ENCODE measurements at regions not wholly inside any gene's neighbourhood (a gene's known extent, or its start where the extent isn't known, plus 50 kb on each side); places are given as distances from the start of the nearest gene placed in this dataset.

GRCh38 chr16:86325360-86325759 is 185.0 kb upstream of the FOXF1 start:
- no peak for TF ChIP-seq TAF1 (IDR thresholded peaks at IDR 0.05; ENCODE audit: low read depth)
- TF ChIP-seq YY1 (IDR thresholded peaks at IDR 0.05; ENCODE audit: low read depth), result no peak
- no peak for TF ChIP-seq REST (IDR thresholded peaks at IDR 0.05; ENCODE audit: low read depth)
- no peak for TF ChIP-seq CREB1 (IDR thresholded peaks at IDR 0.05; ENCODE audit: low read depth)
- no peak for TF ChIP-seq NFIC (IDR thresholded peaks at IDR 0.05)
- TF ChIP-seq EGR1 (IDR thresholded peaks at IDR 0.05), result no peak
- no peak for TF ChIP-seq MAX (IDR thresholded peaks at IDR 0.05)
- TF ChIP-seq TEAD4 (IDR thresholded peaks at IDR 0.05), result no peak
- TF ChIP-seq FOXM1 (IDR thresholded peaks at IDR 0.05; ENCODE audit: borderline replicate concordance, low read depth), result no peak
- TF ChIP-seq TCF12 (IDR thresholded peaks at IDR 0.05; ENCODE audit: low read depth), result no peak
- TF ChIP-seq EP300 (IDR thresholded peaks at IDR 0.05; ENCODE audit: borderline replicate concordance), result no peak
- TF ChIP-seq CEBPB (IDR thresholded peaks at IDR 0.05), result no peak
- TF ChIP-seq ZBTB7A (IDR thresholded peaks at IDR 0.05; ENCODE audit: low read depth), result no peak

Data from Ishikawa (cell line).